DND-41 (cell line): ENCODE measurements at regions not wholly inside any gene's neighbourhood (a gene's known extent, or its start where the extent isn't known, plus 50 kb on each side); places are given as distances from the start of the nearest gene placed in this dataset.

Experiments used
- ATAC-seq: fragments of 200-7000 bp; cut with Tn5 transposase; 3 replicates; pipeline ENCODE4 v1.9.1; 2021; ENCODE audit warnings: low read depth; ENCODE audit not compliant: insufficient read depth
- DNase-seq: peaks from one replicate; pipeline ENCODE4 v3.0.0-alpha.2; 2020
- H2AFZ ChIP-seq: 2 replicates; pipeline ENCODE4 v1.6.0; 2012; ENCODE audit warnings: low read depth, low read length
- H3K27ac ChIP-seq: 2 replicates; pipeline ENCODE4 v1.5.1; 2012; ENCODE audit warnings: low read length, inconsistent platforms
- H3K27me3 ChIP-seq: fragments of 200-600 bp; sonication (generic); 2 replicates; pipeline ENCODE4 v1.6.0; 2012; ENCODE audit warnings: low read length, mild to moderate bottlenecking, inconsistent platforms; ENCODE audit not compliant: insufficient read depth, poor library complexity
- H3K36me3 ChIP-seq: 2 replicates; pipeline ENCODE4 v1.5.1; 2012; ENCODE audit warnings: low read length, inconsistent platforms; ENCODE audit not compliant: insufficient read depth
- H3K4me1 ChIP-seq: 2 replicates; pipeline ENCODE4 v1.5.1; 2012; ENCODE audit warnings: mild to moderate bottlenecking, low read length; ENCODE audit not compliant: insufficient read depth
- H3K4me2 ChIP-seq: 2 replicates; pipeline ENCODE4 v1.6.0; 2012; ENCODE audit warnings: mild to moderate bottlenecking, moderate library complexity, low read length, inconsistent platforms; ENCODE audit not compliant: insufficient read depth
- H3K4me3 ChIP-seq, 2 experiments: fragments of 200-600 bp in 1 of 2; shearing (Covaris generic) in 1 of 2; 2 replicates each; pipeline ENCODE4 v1.5.1; 2012 to 2016; ENCODE audit warnings: inconsistent platforms in 2 of 2, low read length in 2 of 2, mild to moderate bottlenecking in 2 of 2, low read depth in 1 of 2, moderate library complexity in 1 of 2
- H3K79me2 ChIP-seq: 2 replicates; pipeline ENCODE4 v1.6.0; 2012; ENCODE audit warnings: low read length, inconsistent platforms; ENCODE audit not compliant: insufficient read depth
- H3K9ac ChIP-seq: 2 replicates; pipeline ENCODE4 v1.6.0; 2012; ENCODE audit warnings: low read depth, mild to moderate bottlenecking, inconsistent platforms, low read length, moderate library complexity
- H3K9me3 ChIP-seq: 2 replicates; pipeline ENCODE4 v1.5.1; 2012; ENCODE audit warnings: low read length, moderate library complexity, mild to moderate bottlenecking, inconsistent platforms; ENCODE audit not compliant: insufficient read depth, severe bottlenecking
- H4K20me1 ChIP-seq: 2 replicates; pipeline ENCODE4 v1.6.0; 2012; ENCODE audit warnings: low read length; ENCODE audit not compliant: insufficient read depth
- EZH2 ChIP-seq: IDR thresholded peaks from 3 replicates; pipeline ENCODE4 v1.6.1; 2012; ENCODE audit warnings: borderline replicate concordance, low read depth, mild to moderate bottlenecking, moderate library complexity, low read length, inconsistent platforms; ENCODE audit not compliant: severe bottlenecking
- TF ChIP-seq, protein P1 (sequence below): IDR thresholded peaks from 2 replicates; pipeline ENCODE4 v1.5.1; 2012; ENCODE audit warnings: borderline replicate concordance, low read length, moderate library complexity, mild to moderate bottlenecking; ENCODE audit not compliant: poor library complexity, severe bottlenecking; ENCODE audit errors: extremely low read depth

DNA sequence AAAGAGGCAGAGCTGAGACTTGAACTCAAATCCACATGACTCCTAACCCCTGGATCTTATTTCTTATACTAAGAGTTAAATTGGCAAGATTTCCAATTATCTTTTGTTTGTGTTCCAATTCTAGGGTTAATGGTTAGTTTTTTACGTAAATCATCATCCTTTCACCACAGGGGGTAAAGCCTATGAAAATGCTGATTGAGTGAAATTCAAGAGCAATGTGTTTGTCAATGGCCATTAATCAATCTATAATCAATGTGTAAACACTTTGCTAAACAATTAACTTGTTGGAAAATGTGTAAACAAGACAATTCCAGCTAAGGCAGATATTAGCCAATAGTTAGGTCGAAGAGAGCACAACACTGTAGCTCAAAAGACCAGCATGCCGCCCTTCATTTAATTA lies 376.5 kb upstream of the ACVR2A start:
- Histone ChIP-seq H3K4me1 (no peaks in the 10 kb centered on the region), H3K36me3 (no peaks in the 10 kb centered on the region), H3K4me2 (no peak overlapping the region), H3K9me3 (no peaks in the 10 kb centered on the region), H3K79me2 (no peaks in the 10 kb centered on the region), H3K9ac (no peak overlapping the region), H2AFZ (no peak overlapping the region), H3K27ac (no peak overlapping the region), H3K4me3 (no peak overlapping the region), H3K27me3 (no peaks in the 10 kb centered on the region), H4K20me1 (no peaks in the 10 kb centered on the region)
- no peak for TF ChIP-seq EZH2
- TF ChIP-seq, protein P1, sequence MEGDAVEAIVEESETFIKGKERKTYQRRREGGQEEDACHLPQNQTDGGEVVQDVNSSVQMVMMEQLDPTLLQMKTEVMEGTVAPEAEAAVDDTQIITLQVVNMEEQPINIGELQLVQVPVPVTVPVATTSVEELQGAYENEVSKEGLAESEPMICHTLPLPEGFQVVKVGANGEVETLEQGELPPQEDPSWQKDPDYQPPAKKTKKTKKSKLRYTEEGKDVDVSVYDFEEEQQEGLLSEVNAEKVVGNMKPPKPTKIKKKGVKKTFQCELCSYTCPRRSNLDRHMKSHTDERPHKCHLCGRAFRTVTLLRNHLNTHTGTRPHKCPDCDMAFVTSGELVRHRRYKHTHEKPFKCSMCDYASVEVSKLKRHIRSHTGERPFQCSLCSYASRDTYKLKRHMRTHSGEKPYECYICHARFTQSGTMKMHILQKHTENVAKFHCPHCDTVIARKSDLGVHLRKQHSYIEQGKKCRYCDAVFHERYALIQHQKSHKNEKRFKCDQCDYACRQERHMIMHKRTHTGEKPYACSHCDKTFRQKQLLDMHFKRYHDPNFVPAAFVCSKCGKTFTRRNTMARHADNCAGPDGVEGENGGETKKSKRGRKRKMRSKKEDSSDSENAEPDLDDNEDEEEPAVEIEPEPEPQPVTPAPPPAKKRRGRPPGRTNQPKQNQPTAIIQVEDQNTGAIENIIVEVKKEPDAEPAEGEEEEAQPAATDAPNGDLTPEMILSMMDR: no peak
- no peak for DNase-seq
- no peak for ATAC-seq

DNA sequence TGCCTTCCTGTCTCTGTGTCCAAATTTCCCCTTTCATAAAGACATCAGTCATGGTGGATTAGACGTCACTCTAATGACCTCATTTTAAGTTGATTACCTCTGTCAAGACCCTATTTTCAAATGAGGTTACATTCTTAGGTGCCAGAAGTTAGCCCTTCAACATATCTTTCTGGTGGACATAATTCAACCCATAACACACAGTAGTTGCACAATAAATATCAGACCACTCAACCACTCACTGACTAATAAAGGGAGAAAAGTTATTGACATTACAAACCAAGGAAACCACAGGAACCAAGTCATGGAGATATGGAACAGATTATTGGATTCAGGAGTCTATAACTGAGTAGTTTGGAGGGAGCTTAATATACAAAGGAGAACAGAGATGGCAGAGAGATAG lies 377.4 kb upstream of the ACVR2A start:
- TF ChIP-seq, protein P1: no peak
- no peak for TF ChIP-seq EZH2

GRCh38 chr2:147464737-147465357 lies 380.0 kb upstream of the ACVR2A start:
- H3K27ac ChIP-seq: no peak overlapping the region
- H3K9ac ChIP-seq: no peak overlapping the region
- H3K4me3 ChIP-seq: no peak overlapping the region
- no peak overlapping the region for H2AFZ ChIP-seq
- H3K4me2 ChIP-seq: no peak overlapping the region
- DNase-seq (no peak), ATAC-seq (no peak)
- H3K4me1 ChIP-seq: no peaks in the 10 kb centered on the region
- TF ChIP-seq, protein P1: no peak
- no peak for TF ChIP-seq EZH2
- no peaks in the 10 kb centered on the region for H3K79me2 ChIP-seq
- H4K20me1 ChIP-seq: no peaks in the 10 kb centered on the region
- H3K27me3 ChIP-seq: no peaks in the 10 kb centered on the region
- no peaks in the 10 kb centered on the region for H3K9me3 ChIP-seq
- no peaks in the 10 kb centered on the region for H3K36me3 ChIP-seq

More for the DNA sequence above, 377.4 kb upstream of the ACVR2A start:
- Histone ChIP-seq H3K27ac (no peak overlapping the region), H3K4me3 (no peak overlapping the region), H3K4me1 (no peaks in the 10 kb centered on the region), H4K20me1 (no peaks in the 10 kb centered on the region), H3K36me3 (no peaks in the 10 kb centered on the region), H3K9ac (no peak overlapping the region), H2AFZ (no peak overlapping the region), H3K27me3 (no peaks in the 10 kb centered on the region), H3K9me3 (no peaks in the 10 kb centered on the region), H3K79me2 (no peaks in the 10 kb centered on the region), H3K4me2 (no peak overlapping the region)
- ATAC-seq: no peak
- no peak for DNase-seq
